HG02885 (cell line): ENCODE measurements at regions not wholly inside any gene's neighbourhood (a gene's known extent, or its start where the extent isn't known, plus 50 kb on each side); places are given as distances from the start of the nearest gene placed in this dataset.
"Not testable (repeated sequence)": the region's sequence is repeated elsewhere in the genome, so short reads cannot be mapped to it uniquely, and the experiment has no call there.

Source experiments
- ATAC-seq: cut with Tn5 transposase; IDR thresholded peaks from one replicate; pipeline ENCODE4 v1.9.1; 2021; ENCODE audit warnings: mild to moderate bottlenecking; ENCODE audit not compliant: unreplicated experiment, poor library complexity

- ATAC-seq, result not testable (repeated sequence)
These were observed 600.1 kb upstream of the EPHA5 start for GRCh38 chr4:66270356-66270755.

GRCh38 chr4:66266554-66266953 is 596.3 kb upstream of the EPHA5 start:
- ATAC-seq, result not testable (repeated sequence)

GRCh38 chr4:66266035-66266434 is 595.7 kb upstream of the EPHA5 start:
- no peak for ATAC-seq

DNA sequence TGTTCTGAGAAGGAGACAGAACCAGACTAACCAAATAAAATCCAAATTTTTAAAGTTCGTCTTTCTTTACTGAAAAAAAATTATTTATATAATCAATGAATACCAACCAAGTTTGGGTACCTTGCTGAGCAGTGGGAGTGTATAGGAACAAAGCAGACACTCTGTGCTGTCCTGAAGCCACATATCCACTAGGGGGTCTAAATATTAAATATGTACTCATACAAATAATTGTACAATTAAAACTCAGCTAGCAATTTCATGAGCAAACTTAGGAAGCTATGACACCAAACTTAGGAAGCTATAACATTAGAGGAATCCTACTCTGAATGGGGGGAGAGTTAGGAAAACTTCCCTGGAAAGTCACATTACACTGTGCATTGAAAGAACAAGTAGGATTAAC is 582.0 kb upstream of the EPHA5 start:
- no peak for ATAC-seq

DNA sequence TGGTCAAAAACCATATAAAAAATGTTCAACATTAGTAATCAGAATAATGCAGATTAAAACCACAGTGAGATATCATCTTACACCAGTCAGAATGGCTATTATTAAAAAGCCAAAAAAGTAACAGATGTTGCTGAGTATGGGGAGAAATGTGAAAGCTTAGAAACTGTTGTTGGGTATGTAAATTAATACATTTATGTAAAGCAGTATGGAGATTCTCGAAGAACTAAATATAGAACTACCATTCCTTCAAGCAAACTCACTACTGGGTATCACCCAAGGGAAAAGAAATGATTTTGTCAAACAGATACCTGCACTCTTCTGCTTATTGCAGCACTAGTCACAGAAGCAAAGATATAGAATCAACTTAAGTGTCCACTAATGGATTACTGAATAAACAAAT is 576.4 kb upstream of the EPHA5 start:
- ATAC-seq, result no peak

GRCh38 chr4:66235876-66236275 is 565.6 kb upstream of the EPHA5 start:
- ATAC-seq, result no peak

DNA sequence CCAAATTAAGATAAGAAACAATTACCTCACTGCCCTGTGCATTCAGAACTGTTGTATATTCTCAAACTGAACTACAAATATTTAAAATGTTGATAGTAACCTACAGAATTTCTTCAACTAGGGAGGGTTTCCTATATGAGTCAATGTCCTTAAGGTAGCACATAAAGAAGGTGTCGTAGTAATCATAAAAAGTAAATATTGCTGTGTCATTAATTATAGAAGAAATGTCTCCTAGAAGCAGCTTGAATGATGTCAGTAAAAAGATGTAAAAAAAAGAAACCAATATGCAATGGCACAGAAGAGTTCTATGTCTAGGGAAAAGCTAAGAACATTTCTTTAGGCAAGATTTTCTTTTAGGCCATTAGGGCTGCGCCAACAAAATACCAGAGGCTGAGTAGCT is 559.6 kb upstream of the EPHA5 start:
- ATAC-seq, result no peak

DNA sequence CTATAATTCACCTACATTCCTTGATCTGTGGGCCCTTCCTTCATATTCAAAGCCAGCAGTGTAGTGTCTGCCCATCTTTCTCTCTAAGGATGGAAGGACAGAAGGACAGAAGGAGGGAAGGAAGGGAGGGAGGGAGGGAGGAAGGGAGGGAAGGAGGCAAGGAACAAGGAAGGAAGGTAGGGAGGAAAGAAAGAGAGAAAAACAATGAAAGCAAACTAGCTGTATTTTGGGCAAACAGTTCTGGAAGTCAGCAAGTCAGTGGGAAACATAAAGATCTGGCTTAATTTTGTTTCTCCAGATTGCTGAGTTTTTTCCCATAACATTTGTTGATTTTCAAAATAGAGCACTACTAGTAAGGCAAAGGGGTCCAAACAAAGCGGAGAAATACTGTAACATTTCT is 555.2 kb upstream of the EPHA5 start:
- no peak for ATAC-seq

DNA sequence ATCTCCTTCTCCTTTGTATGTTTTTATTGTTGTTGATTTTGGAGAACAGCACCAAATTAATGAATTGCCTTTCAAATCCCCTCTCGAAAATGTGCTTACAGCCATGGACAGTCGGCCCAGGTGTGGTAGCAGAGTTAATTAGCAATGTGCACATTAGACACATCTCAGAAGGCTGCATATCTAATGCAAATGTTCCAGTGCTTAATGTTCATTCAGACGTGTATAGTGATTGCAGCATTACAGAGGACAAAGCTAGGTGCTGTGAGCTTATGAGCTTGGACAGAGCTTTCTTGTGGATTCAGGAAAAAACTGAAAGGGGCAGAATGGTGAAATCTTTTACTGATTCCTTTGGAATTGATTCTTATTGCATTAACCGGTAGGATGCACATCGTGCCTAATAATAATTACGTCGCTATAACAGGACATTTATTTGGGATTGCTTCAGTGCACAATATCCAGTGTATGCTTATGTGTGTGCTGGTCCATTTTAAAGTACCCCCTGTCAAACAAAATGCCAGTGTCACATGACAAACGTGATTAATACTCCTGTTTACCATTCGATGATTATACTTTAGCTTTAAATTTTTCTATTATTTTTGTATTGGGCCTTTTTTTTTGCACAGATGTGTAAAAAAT is 552.9 kb upstream of the EPHA5 start:
- no peak for ATAC-seq

DNA sequence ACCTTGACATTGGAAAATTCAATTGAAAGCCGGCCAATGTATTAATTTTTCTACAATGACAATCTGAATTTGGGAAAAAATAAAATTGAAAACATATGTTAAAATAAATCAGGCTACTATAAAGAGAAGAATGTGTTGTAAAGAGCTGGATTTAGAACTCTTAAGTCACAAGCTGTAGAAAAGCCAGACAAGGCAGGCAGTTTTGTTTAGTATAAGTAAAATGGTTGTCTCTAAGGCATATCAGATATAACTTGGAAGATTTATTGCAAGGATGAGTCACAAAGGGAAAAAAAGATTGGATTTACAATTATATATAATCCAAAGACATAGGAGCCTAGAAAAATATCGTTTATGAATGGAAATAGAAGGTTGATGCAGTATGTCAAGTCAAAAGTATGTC is 549.1 kb upstream of the EPHA5 start:
- ATAC-seq, result no peak

DNA sequence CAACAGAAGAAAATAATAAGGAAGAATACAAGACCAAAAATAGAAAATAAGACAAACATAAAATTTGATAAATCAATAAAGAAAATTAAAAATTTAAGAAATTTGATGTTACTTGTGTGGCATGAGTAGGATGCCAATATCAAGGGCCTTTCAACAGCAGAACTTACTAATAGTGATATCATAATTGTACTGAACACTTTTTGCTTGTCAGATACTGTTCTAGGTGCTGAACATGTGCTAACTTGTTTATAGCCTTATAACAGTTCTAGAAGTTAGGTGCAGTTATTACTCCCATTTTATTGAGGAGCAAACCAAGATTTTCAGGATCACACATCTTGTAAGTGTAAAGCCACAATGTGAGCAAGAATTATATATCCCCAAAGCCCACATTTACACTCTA is 546.0 kb upstream of the EPHA5 start:
- no peak for ATAC-seq

DNA sequence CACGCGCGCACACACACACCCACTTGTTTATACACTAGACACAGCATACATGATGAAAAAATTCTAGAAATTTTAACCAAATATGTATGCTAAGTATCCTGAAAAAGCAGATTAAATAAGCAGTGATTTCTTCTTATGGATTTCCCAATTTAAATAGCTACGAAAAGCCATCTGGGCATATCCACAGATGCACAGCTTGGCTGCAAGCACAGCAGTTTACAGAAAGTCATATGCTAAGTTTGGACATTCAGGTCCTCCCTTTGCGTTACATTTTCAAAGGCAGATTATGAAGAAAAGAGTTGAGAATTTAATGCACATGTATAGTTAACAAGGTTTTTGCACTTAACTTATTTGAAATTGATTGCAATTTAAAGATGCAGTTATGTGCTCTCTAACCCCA is 542.2 kb upstream of the EPHA5 start:
- ATAC-seq, result no peak

- ATAC-seq, result no peak
These were observed 534.4 kb upstream of the EPHA5 start for GRCh38 chr4:66204534-66205247.

GRCh38 chr4:66202870-66203269 is 532.6 kb upstream of the EPHA5 start:
- ATAC-seq, result no peak

DNA sequence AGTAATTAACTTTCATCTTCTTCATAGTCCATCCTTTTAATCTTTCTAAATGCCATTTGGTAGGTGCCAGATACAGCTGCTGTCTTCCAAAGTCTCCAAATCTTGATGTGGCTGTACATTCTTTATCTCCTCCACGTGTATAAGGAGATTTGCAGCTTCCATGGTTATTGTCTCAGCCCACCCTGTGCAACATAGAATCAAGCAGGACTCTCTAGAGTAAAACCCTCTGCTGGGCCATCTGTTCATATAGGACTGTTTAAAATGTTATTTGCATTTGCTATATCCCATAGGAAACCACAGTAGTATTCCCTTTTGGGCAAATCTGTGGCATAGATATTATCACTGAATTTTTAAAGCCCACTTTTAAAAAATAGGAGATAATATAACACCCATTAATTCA is 527.2 kb upstream of the EPHA5 start:
- ATAC-seq, result no peak

GRCh38 chr4:66193487-66193886 is 523.2 kb upstream of the EPHA5 start:
- ATAC-seq, result no peak

- no peak for ATAC-seq
These were observed 517.0 kb upstream of the EPHA5 start for GRCh38 chr4:66187175-66187720.

DNA sequence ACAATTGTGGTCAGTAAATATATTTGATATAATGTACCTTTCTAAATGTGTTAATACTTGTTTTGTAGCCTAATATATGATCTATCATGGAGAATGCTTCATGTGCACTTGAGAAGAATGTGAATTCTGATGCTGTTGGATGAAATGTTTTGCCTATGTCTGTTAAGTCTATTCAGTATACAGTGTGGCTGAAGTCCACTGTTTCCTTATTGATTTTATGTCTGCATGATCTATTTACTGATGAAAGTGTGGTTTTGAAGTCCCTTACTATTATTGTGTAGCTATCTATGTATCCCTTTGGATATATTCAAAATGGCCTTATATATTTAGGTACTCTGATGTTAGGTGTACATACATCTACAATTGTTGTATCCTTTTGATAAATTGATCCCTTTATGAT is 515.8 kb upstream of the EPHA5 start:
- no peak for ATAC-seq

DNA sequence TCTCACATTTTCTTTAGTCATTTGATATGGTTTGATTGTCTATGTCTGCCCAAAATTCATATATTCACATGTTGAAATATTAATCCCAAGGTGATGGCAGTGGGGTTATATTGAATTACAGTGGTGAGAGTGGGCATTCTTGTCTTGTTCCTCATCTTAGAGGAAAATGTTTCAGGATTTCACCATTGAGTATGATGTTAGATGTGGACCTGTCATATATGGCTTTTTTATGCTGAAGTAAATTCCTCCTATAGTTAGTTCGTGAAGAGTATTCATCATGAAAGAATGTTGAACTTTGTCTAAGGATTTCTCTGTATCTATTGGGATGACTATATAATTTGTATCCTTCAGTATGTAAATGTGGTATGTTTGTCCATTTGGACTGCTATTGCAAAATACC is 512.3 kb upstream of the EPHA5 start:
- ATAC-seq, result no peak

DNA sequence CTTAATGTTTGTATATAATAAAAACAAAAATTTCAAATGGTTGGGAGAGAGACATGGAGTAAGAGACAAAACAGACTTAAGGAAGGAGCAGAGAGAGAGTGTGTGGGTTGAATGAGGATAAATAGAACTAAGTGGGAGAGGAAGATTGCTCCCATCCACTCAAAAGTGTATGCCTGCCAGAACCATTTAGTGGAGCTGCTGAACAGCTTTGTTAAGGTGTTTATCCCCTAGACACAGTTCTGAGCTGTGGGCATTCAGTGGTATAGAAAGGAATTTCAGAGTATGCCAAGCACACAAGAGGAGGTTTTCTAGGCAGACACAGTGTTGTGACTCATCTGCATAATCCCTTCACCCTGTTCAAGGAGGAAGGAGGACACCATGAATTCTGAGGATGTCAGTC is 508.6 kb upstream of the EPHA5 start:
- ATAC-seq, result no peak

DNA sequence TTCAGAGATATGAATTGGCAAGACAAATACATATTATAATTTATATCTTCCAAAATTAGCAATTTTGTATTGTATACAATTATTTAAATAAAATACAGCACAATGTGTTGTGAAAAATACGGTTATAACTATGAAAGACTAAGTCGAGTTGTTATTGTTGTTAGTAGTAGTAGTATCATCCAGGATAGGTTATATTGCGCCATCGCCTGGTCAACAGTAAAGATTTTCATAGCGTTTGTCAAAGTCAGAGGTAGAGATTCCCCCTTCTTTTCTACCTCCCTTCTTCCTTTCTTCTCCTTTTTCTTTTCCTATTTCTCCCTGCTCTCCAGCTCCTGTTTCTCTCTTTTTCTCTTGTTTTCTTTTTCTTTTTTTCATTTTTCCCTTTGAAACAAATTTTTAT is 499.1 kb upstream of the EPHA5 start:
- ATAC-seq, result no peak

- ATAC-seq, result no peak
These were observed 494.6 kb upstream of the EPHA5 start for GRCh38 chr4:66164869-66165268.
